OCI-LY1 (cell line): ENCODE measurements at regions not wholly inside any gene's neighbourhood (a gene's known extent, or its start where the extent isn't known, plus 50 kb on each side); places are given as distances from the start of the nearest gene placed in this dataset.

Source experiments
- EZH2 ChIP-seq: fragments of 200-600 bp; sonication (generic), shearing (Covaris generic); IDR thresholded peaks from 2 replicates; pipeline ENCODE4 v1.8.0; 2017; ENCODE audit warnings: borderline replicate concordance, mixed run types, mild to moderate bottlenecking, antibody characterized with exemption, low read length, moderate library complexity, mixed read lengths
- TF ChIP-seq, protein P1 (sequence below): fragments of 200-600 bp; sonication (generic), shearing (Covaris generic); IDR thresholded peaks from 2 replicates; pipeline ENCODE4 v1.5.1; 2017; ENCODE audit warnings: mild to moderate bottlenecking, antibody characterized with exemption, low read length, moderate library complexity, mixed read lengths

GRCh38 chr14:61183196-61183885 is 97.8 kb downstream of the TMEM30B start:
- TF ChIP-seq, protein P1, sequence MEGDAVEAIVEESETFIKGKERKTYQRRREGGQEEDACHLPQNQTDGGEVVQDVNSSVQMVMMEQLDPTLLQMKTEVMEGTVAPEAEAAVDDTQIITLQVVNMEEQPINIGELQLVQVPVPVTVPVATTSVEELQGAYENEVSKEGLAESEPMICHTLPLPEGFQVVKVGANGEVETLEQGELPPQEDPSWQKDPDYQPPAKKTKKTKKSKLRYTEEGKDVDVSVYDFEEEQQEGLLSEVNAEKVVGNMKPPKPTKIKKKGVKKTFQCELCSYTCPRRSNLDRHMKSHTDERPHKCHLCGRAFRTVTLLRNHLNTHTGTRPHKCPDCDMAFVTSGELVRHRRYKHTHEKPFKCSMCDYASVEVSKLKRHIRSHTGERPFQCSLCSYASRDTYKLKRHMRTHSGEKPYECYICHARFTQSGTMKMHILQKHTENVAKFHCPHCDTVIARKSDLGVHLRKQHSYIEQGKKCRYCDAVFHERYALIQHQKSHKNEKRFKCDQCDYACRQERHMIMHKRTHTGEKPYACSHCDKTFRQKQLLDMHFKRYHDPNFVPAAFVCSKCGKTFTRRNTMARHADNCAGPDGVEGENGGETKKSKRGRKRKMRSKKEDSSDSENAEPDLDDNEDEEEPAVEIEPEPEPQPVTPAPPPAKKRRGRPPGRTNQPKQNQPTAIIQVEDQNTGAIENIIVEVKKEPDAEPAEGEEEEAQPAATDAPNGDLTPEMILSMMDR, result no peak
- no peak for TF ChIP-seq EZH2
